ENCODE measurements at regions not wholly inside any gene's neighbourhood (a gene's known extent, or its start where the extent isn't known, plus 50 kb on each side); places are given as distances from the start of the nearest gene placed in this dataset.

GRCh38 chr6:68054756-68055155, 580.3 kb upstream of the ADGRB3 start:
- TF ChIP-seq POLR2AphosphoS5 (IDR thresholded peaks at IDR 0.05; ENCODE audit: low read depth, low read length) (no peak), POLR2A (IDR thresholded peaks at IDR 0.05; ENCODE audit: low read depth, low read length) (no peak), TAF1 (IDR thresholded peaks at IDR 0.05; ENCODE audit: low read depth, low read length) (no peak), SPI1 (IDR thresholded peaks at IDR 0.05; ENCODE audit: low read depth, low read length) (no peak), PAX5 (IDR thresholded peaks at IDR 0.05; ENCODE audit: insufficient read depth, low read length, severe bottlenecking) (no peak)

Data from GM12891 (cell line).